CD4-positive, CD25-positive, alpha-beta regulatory T cell (primary cell): ENCODE measurements at regions not wholly inside any gene's neighbourhood (a gene's known extent, or its start where the extent isn't known, plus 50 kb on each side); places are given as distances from the start of the nearest gene placed in this dataset.

Experiments
- ATAC-seq, 2 donors: fragments of 150-1000 bp; cut with Tn5 transposase; one replicate each; pipeline ENCODE4 v1.10.0; 2021; ENCODE audit warnings: low read depth in 2 of 2, moderate number of reproducible peaks in 2 of 2, moderate library complexity in 1 of 2
- DNase-seq, 3 donors: peaks; one replicate each; pipeline versions ENCODE4 v3.0.0 to v3.0.0-alpha.2; 2012 to 2022; ENCODE audit warnings: mixed read lengths in 1 of 3
- H3K27ac ChIP-seq: one replicate; pipeline ENCODE4 v1.7.0; 2013; ENCODE audit warnings: mild to moderate bottlenecking, low read length; ENCODE audit not compliant: insufficient read depth, poor library complexity, severe bottlenecking
- H3K27me3 ChIP-seq: one replicate; pipeline ENCODE4 v1.7.0; 2013; ENCODE audit warnings: low read length; ENCODE audit not compliant: control insufficient read depth, insufficient read depth
- H3K36me3 ChIP-seq: one replicate; pipeline ENCODE4 v1.7.0; 2013; ENCODE audit warnings: mild to moderate bottlenecking, low read length, moderate library complexity; ENCODE audit not compliant: control insufficient read depth, insufficient read depth
- H3K4me1 ChIP-seq: 2 replicates; pipeline ENCODE4 v1.7.0; 2013; ENCODE audit warnings: mild to moderate bottlenecking, low read length; ENCODE audit not compliant: insufficient read depth, control insufficient read depth, poor library complexity, severe bottlenecking
- H3K4me3 ChIP-seq: one replicate; pipeline ENCODE4 v1.7.0; 2013; ENCODE audit warnings: low read depth, mild to moderate bottlenecking, low read length, moderate library complexity
- H3K9me3 ChIP-seq, 2 experiments: 1 replicate in 1 of 2; 2 replicates in 1 of 2; pipeline ENCODE4 v1.7.0; 2013; ENCODE audit warnings: low read length in 2 of 2, mild to moderate bottlenecking in 1 of 2, moderate library complexity in 1 of 2; ENCODE audit not compliant: control insufficient read depth in 2 of 2
- H3K27ac Mint-ChIP-seq, 3 donors: one replicate each; pipeline ENCODE4 v1.8.0; 2020 to 2022; ENCODE audit warnings: mild to moderate bottlenecking in 3 of 3, mixed read lengths in 3 of 3, moderate library complexity in 2 of 3
- H3K27me3 Mint-ChIP-seq: one replicate; pipeline ENCODE4 v1.8.0; 2022; ENCODE audit warnings: mild to moderate bottlenecking, mixed read lengths
- H3K36me3 Mint-ChIP-seq: one replicate; pipeline ENCODE4 v1.8.0; 2020; ENCODE audit warnings: mixed read lengths
- H3K4me1 Mint-ChIP-seq, 4 donors: one replicate each; pipeline ENCODE4 v1.8.0; 2020 to 2022; ENCODE audit warnings: mixed read lengths in 4 of 4, mild to moderate bottlenecking in 1 of 4
- H3K4me3 Mint-ChIP-seq, 4 donors: one replicate each; pipeline ENCODE4 v1.8.0; 2020 to 2022; ENCODE audit warnings: mild to moderate bottlenecking in 4 of 4, mixed read lengths in 4 of 4, moderate library complexity in 3 of 4
- H3K9me3 Mint-ChIP-seq, 7 donors: one replicate each; pipeline ENCODE4 v1.8.0; 2020 to 2022; ENCODE audit warnings: mixed read lengths in 7 of 7, mild to moderate bottlenecking in 3 of 7, moderate library complexity in 2 of 7

DNA sequence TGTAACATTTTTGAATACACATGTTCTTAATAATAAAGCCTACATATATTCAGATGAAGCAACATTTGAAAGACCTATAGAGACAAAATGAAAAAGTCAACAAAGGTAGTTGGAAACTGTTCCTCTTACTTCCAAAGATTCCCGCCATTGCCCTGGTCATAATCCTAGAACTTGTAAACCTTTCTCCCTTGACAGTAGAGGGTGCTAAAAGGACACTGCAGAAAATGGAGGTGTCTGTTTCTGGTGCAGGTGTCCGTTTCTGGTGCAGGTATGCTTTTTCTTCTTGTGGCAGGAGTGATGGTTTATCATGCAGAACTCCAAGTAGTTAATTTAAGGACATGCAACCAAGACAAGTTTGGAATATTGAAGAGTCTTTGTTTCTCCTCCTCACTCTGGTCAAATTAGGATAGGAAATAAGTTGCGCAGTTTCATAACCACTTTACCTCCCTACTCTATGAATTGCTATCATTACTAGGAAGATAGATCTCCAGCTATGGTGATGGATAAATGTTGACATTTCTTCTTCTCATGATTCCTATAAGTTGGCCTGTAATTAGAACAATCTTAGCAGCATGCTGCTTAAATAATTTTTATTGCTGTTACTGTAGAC, 56.0 kb upstream of the FAM174A start:
- Mint-ChIP-seq H3K4me1 (no peaks in the 10 kb centered on the region), H3K9me3 (no peaks in the 10 kb centered on the region), H3K36me3 (no peaks in the 10 kb centered on the region), H3K27ac (no peak overlapping the region), H3K4me3 (no peak overlapping the region), H3K27me3 (no peaks in the 10 kb centered on the region)
- Histone ChIP-seq H3K4me3 (no peak overlapping the region), H3K36me3 (no peaks in the 10 kb centered on the region), H3K27me3 (peaks cover 4% of the 10 kb centered on the region), H3K27ac (no peak overlapping the region), H3K4me1 (no peaks in the 10 kb centered on the region), H3K9me3 (no peaks in the 10 kb centered on the region)
- DNase-seq (peak in 2 of 3 donors; percentile 24 to 29), ATAC-seq (no peak)

DNA sequence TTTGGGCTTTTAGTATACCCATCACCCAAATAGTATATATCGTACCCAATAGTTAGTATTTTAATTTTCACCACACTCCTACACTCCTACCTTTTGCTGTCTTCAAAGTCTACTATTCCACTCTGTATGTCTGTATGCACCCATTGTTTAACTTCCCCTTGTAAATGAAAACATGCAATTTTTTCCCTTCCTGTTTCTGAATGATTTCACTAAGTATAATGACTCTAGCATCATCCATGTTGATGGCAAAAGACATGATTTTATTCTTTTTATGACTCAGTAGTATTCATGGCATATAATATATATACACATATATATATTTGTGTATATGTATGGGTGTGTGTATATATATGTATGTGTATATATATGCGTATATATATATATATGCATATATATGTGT, 63.1 kb upstream of the FAM174A start:
- H3K36me3 ChIP-seq, result no peaks in the 10 kb centered on the region
- H3K4me3 ChIP-seq, result no peak overlapping the region
- H3K9me3 ChIP-seq, result no peaks in the 10 kb centered on the region
- no peaks in the 10 kb centered on the region for H3K36me3 Mint-ChIP-seq
- H3K9me3 Mint-ChIP-seq, result no peaks in the 10 kb centered on the region
- H3K4me1 ChIP-seq, result no peaks in the 10 kb centered on the region
- ATAC-seq (no peak), DNase-seq (no peak)
- no peak overlapping the region for H3K4me3 Mint-ChIP-seq
- H3K27ac ChIP-seq, result no peak overlapping the region
- H3K4me1 Mint-ChIP-seq, result no peaks in the 10 kb centered on the region
- no peak overlapping the region for H3K27ac Mint-ChIP-seq
- H3K27me3 ChIP-seq, result peaks cover 10% of the 10 kb centered on the region
- H3K27me3 Mint-ChIP-seq, result peaks cover 22% of the 10 kb centered on the region

DNA sequence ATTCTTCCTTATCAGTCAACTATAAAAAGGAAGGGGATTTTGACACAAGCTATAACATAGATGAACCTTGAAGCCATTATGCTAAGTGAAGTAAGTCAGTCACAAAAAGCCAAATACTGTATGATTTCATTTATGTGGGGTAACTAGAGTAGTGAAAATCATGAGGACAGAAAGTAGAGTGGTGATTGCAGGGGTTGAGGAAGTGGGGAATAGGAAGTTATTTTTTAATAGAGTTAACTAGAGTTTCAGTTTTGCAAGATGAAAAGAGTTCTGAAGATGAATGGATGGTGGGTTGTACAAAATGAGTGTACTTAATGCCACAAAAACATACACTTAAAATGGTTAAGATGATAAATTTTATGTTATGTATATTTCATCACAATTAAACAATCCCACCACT, 65.4 kb upstream of the FAM174A start:
- peaks cover 22% of the 10 kb centered on the region for H3K27me3 Mint-ChIP-seq
- Histone ChIP-seq H3K27ac (no peak overlapping the region), H3K4me3 (no peak overlapping the region), H3K4me1 (no peaks in the 10 kb centered on the region), H3K27me3 (peaks cover 6% of the 10 kb centered on the region), H3K36me3 (no peaks in the 10 kb centered on the region), H3K9me3 (no peaks in the 10 kb centered on the region)
- ATAC-seq (no peak), DNase-seq (no peak)
- no peak overlapping the region for H3K27ac Mint-ChIP-seq
- H3K36me3 Mint-ChIP-seq, result no peaks in the 10 kb centered on the region
- peaks cover 0 to 2% (median 0%) of the 10 kb centered on the region in 7 donors for H3K9me3 Mint-ChIP-seq
- no peak overlapping the region for H3K4me3 Mint-ChIP-seq
- H3K4me1 Mint-ChIP-seq, result no peaks in the 10 kb centered on the region

DNA sequence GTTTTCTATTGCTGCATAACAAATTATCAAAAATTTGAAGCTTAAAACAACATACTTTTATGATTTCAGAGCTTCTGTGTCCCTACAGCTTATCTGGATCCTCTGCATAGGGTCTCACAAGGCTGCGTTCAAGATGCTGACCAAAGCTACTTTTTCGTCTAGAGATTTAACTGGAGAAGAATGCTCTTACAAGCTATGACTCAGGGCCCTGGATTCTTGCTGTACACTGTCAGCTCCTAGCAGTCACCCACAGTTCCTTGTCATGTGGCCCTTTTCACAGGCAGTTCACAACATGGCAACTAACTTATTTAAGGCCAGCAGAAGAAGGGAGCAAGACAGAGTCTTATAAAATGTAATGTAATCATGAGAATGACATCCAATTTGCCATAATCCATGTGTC, 70.8 kb upstream of the FAM174A start:
- H3K27me3 ChIP-seq, result peaks cover 6% of the 10 kb centered on the region
- Mint-ChIP-seq H3K4me1 (no peaks in the 10 kb centered on the region), H3K27ac (no peak overlapping the region), H3K36me3 (no peaks in the 10 kb centered on the region), H3K4me3 (no peak overlapping the region), H3K9me3 (peaks cover 0 to 4% (median 0%) of the 10 kb centered on the region in 7 donors), H3K27me3 (peaks cover 14% of the 10 kb centered on the region)
- no peaks in the 10 kb centered on the region for H3K36me3 ChIP-seq
- H3K9me3 ChIP-seq, result no peaks in the 10 kb centered on the region
- DNase-seq, result no peak
- no peak for ATAC-seq
- H3K27ac ChIP-seq, result no peak overlapping the region
- no peaks in the 10 kb centered on the region for H3K4me1 ChIP-seq
- H3K4me3 ChIP-seq, result no peak overlapping the region

DNA sequence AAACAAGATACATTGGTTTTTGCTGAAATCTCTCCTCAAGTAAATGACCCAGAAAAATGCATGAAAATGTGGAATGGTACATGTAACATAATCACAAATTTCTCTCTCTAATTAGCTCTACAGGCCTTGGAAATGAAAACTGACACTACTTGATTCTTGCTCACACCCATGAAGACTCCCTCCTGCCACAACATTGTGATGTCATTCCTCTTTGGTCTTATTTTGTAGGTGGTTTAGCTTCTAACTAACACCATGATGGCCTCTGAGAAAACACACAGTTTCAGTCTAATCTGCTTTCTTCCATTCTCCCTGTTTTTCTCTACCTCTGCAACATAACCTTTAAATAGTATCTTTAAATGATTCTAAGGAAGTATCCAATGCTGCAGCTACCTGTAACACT, 78.6 kb upstream of the FAM174A start:
- peaks cover 3% of the 10 kb centered on the region for H3K27me3 ChIP-seq
- H3K4me3 Mint-ChIP-seq, result no peak overlapping the region
- no peaks in the 10 kb centered on the region for H3K9me3 ChIP-seq
- no peak overlapping the region for H3K4me3 ChIP-seq
- H3K27me3 Mint-ChIP-seq, result peaks cover 8% of the 10 kb centered on the region
- H3K4me1 ChIP-seq, result no peaks in the 10 kb centered on the region
- DNase-seq (no peak), ATAC-seq (no peak)
- H3K27ac ChIP-seq, result no peak overlapping the region
- H3K27ac Mint-ChIP-seq, result no peak overlapping the region
- no peaks in the 10 kb centered on the region for H3K36me3 Mint-ChIP-seq
- H3K4me1 Mint-ChIP-seq, result no peaks in the 10 kb centered on the region
- H3K9me3 Mint-ChIP-seq, result peaks cover 0 to 9% (median 0%) of the 10 kb centered on the region in 7 donors
- no peaks in the 10 kb centered on the region for H3K36me3 ChIP-seq

DNA sequence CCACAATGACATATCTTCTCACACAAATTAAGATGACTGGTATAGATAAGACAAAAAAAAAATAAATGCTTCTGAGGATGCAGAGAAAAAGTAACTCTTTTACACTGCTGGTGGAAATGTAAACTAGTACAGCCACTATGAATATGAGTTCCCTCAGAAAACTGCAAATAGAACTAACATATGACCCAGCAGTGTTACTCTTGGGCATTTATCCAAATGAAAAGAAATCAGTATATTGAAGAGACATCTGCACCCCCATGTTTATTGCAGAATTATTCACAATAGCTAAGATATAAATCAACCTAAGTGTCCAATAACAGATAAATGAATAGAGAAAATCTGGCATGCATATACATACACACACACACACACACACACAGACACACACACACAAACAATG, 83.0 kb upstream of the FAM174A start:
- Histone ChIP-seq H3K27ac (no peak overlapping the region), H3K36me3 (no peaks in the 10 kb centered on the region), H3K4me1 (no peaks in the 10 kb centered on the region), H3K27me3 (peaks cover 4% of the 10 kb centered on the region), H3K4me3 (no peak overlapping the region), H3K9me3 (no peaks in the 10 kb centered on the region)
- Mint-ChIP-seq H3K4me1 (no peaks in the 10 kb centered on the region), H3K27ac (no peak overlapping the region), H3K36me3 (no peaks in the 10 kb centered on the region), H3K4me3 (no peak overlapping the region), H3K27me3 (peaks cover 9% of the 10 kb centered on the region), H3K9me3 (peaks cover 0 to 5% (median 0%) of the 10 kb centered on the region in 7 donors)
- DNase-seq (no peak), ATAC-seq (no peak)

DNA sequence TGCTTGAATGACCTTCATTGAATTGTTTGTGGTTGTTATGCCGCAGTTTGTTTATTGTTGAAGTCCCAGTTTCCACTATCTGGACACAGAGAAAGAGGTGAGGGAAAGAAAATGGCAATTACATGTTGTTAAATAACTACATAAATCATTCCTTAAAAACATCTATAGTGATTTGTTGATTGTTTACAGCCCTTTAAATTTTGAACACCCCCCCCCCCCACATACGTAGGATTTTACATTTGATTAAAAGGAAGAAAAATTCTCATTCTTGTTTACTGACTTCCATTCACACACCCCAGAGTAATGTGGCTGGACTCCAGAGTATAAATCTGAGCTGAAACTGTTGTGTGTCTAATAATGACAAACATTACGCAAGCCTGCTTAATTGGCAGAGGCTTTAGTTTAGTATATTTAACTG, 87.1 kb upstream of the FAM174A start:
- Mint-ChIP-seq H3K4me3 (no peak overlapping the region), H3K27me3 (peaks cover 9% of the 10 kb centered on the region), H3K4me1 (no peaks in the 10 kb centered on the region), H3K36me3 (no peaks in the 10 kb centered on the region), H3K9me3 (peaks cover 0 to 5% (median 0%) of the 10 kb centered on the region in 7 donors), H3K27ac (no peak overlapping the region)
- H3K9me3 ChIP-seq, result no peaks in the 10 kb centered on the region
- DNase-seq, result no peak
- no peaks in the 10 kb centered on the region for H3K4me1 ChIP-seq
- peaks cover 1% of the 10 kb centered on the region for H3K27me3 ChIP-seq
- no peak for ATAC-seq
- H3K27ac ChIP-seq, result no peak overlapping the region
- H3K36me3 ChIP-seq, result no peaks in the 10 kb centered on the region
- no peak overlapping the region for H3K4me3 ChIP-seq

DNA sequence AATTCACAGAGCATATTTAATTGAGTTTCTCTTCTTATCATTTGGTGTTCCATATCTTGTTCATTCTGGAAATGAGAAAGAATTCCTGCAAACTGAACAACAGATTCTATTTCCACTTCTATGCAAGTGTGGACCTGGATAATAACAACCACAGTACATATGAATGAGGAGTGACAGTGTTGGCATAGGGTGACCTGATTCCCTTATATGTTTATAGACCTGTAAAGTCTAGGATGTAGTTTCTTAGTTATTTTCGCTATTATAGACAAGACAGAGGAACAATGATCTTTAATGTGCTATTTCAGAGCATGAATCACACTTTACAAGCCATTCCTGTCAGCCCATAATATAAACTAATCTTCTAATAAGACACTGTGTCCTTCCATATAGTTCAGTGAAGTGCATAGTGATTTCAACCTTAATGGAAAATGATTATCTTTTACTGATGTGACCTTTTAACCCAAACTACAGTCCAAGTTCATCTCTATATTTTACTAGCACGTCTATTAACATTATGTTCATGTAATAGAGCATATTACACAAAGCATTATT, 88.2 kb upstream of the FAM174A start:
- DNase-seq (no peak), ATAC-seq (no peak)
- Mint-ChIP-seq H3K36me3 (no peaks in the 10 kb centered on the region), H3K27ac (no peak overlapping the region), H3K4me1 (no peaks in the 10 kb centered on the region), H3K27me3 (peaks cover 4% of the 10 kb centered on the region), H3K9me3 (peaks cover 0 to 5% (median 0%) of the 10 kb centered on the region in 7 donors), H3K4me3 (no peak overlapping the region)
- Histone ChIP-seq H3K9me3 (no peaks in the 10 kb centered on the region), H3K4me3 (no peak overlapping the region), H3K4me1 (no peaks in the 10 kb centered on the region), H3K36me3 (no peaks in the 10 kb centered on the region), H3K27ac (no peak overlapping the region), H3K27me3 (peaks cover 1% of the 10 kb centered on the region)
